ENCODE measurements at regions not wholly inside any gene's neighbourhood (a gene's known extent, or its start where the extent isn't known, plus 50 kb on each side); places are given as distances from the start of the nearest gene placed in this dataset.

DNA sequence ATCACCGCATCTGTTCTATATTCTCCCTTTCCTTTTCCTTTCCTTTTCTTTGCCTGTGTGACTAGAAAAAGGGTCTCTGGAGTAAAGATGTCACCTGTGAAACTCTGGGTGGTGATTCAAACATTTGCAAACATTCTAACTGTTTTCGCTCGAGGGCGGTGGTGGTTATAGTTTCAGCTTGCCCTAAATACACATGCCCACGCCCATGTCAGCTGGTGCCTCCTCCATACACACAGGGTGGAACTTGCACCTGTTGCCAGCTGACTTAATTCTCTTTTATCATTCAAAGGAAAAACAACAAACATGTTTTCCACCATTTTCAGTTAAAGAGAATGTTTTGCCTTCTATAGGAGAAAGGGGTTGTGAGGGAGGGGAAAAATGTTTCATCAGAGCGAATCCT, 381.9 kb upstream of the ARID1B start:
- Histone ChIP-seq H3K4me2 (ENCODE audit: low read length) (no peak overlapping the region), H3K9me3 (ENCODE audit: control insufficient read depth, low read length) (no peaks in the 10 kb centered on the region), H3K27me3 (ENCODE audit: control insufficient read depth, insufficient read depth, low read length) (no peaks in the 10 kb centered on the region), H3K4me1 (no peaks in the 10 kb centered on the region), H3K79me2 (no peaks in the 10 kb centered on the region), H3K9ac (no peak overlapping the region), H3K27ac (no peak overlapping the region), H3K4me3 (ENCODE audit: low read depth, low read length) (no peak overlapping the region), H2AFZ (no peak overlapping the region), H3K36me3 (ENCODE audit: control insufficient read depth, insufficient read depth, low read length) (no peaks in the 10 kb centered on the region)
- TF ChIP-seq, protein P1, sequence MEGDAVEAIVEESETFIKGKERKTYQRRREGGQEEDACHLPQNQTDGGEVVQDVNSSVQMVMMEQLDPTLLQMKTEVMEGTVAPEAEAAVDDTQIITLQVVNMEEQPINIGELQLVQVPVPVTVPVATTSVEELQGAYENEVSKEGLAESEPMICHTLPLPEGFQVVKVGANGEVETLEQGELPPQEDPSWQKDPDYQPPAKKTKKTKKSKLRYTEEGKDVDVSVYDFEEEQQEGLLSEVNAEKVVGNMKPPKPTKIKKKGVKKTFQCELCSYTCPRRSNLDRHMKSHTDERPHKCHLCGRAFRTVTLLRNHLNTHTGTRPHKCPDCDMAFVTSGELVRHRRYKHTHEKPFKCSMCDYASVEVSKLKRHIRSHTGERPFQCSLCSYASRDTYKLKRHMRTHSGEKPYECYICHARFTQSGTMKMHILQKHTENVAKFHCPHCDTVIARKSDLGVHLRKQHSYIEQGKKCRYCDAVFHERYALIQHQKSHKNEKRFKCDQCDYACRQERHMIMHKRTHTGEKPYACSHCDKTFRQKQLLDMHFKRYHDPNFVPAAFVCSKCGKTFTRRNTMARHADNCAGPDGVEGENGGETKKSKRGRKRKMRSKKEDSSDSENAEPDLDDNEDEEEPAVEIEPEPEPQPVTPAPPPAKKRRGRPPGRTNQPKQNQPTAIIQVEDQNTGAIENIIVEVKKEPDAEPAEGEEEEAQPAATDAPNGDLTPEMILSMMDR (IDR thresholded peaks at IDR 0.05) = no peak

DNA sequence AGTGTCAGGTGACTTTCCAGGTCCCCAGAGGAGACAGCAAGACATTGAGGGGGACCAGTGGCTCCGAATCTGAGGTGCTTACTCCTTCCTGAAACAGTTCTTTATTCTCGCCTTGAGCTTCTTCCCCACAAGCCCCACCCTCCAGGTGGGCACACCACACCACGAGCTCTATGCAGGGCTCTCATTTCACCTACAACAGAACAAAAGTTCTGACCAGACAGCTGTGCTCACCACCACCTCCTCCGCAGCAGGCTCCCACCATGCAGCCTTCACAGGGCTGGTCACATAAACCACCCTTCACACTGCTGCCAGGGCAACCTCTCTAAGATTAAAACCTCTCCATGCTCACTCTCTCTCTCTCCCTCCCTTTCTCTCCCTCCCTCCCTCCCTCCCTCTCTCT, 384.5 kb upstream of the ARID1B start:
- Histone ChIP-seq H3K9me3 (ENCODE audit: control insufficient read depth, low read length) (no peaks in the 10 kb centered on the region), H2AFZ (no peak overlapping the region), H3K4me2 (ENCODE audit: low read length) (no peak overlapping the region), H3K36me3 (ENCODE audit: control insufficient read depth, insufficient read depth, low read length) (no peaks in the 10 kb centered on the region), H3K4me3 (ENCODE audit: low read depth, low read length) (no peak overlapping the region), H3K27ac (no peak overlapping the region), H3K9ac (no peak overlapping the region), H3K79me2 (no peaks in the 10 kb centered on the region), H3K27me3 (ENCODE audit: control insufficient read depth, insufficient read depth, low read length) (no peaks in the 10 kb centered on the region), H3K4me1 (no peaks in the 10 kb centered on the region)
- TF ChIP-seq, protein P1 (IDR thresholded peaks at IDR 0.05) = no peak

DNA sequence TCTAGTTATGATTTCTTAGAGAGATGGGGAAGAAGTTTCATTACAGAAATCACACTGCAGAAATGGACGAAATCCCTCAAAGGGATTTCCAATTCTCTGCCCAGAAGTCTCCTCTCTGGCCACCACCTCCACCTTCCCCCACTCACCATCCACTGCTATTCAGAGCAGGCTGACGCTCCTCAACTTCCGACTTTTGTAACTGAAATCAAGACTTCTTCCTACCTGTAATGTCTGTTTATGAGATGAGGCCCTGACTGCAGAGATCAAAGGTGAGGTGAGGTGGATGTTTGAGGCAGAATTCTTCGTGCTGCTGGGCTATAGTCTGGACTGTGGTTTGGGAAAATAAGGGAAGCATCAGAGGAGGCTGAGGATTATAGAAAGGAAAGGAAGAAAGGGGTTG, 385.2 kb upstream of the ARID1B start:
- H2AFZ ChIP-seq = no peak overlapping the region
- H3K9ac ChIP-seq = no peak overlapping the region
- H3K27ac ChIP-seq = no peak overlapping the region
- TF ChIP-seq, protein P1 (IDR thresholded peaks at IDR 0.05) = no peak
- no peaks in the 10 kb centered on the region for H3K36me3 ChIP-seq (ENCODE audit: control insufficient read depth, insufficient read depth, low read length)
- H3K4me3 ChIP-seq (ENCODE audit: low read depth, low read length) = no peak overlapping the region
- H3K4me2 ChIP-seq (ENCODE audit: low read length) = no peak overlapping the region
- no peaks in the 10 kb centered on the region for H3K79me2 ChIP-seq
- H3K4me1 ChIP-seq = no peaks in the 10 kb centered on the region
- no peaks in the 10 kb centered on the region for H3K9me3 ChIP-seq (ENCODE audit: control insufficient read depth, low read length)
- no peaks in the 10 kb centered on the region for H3K27me3 ChIP-seq (ENCODE audit: control insufficient read depth, insufficient read depth, low read length)

DNA sequence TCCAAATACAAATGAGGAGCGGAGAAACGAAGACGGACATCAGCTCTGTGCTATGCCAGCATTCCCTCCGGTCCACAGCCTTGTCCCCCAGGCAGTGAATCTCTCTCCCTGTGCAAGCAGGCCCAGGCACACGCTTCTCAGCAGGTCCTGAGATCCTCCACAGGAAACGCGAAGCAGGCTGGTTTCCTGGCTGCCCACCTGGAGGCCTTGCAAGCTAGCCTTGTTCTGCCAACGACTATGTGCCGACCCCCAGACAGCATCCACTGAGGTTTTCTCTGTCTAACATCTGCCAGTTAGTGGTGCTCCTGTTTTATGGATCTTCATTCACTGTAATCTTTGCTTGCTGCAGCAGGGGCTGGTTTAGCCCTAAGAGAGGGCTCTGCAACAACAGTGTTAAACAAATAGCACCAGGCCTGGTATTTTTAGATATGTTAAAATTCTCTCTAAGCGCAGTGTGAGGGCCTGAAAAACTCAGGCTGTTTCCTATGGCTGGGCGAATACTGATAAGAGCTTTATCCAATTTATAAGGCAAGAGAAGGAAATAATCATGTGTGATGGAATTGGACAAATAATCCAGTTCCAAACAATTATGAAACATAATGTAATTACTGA, 386.0 kb upstream of the ARID1B start:
- Histone ChIP-seq H3K27me3 (ENCODE audit: control insufficient read depth, insufficient read depth, low read length) (no peaks in the 10 kb centered on the region), H3K4me1 (no peaks in the 10 kb centered on the region), H3K79me2 (no peaks in the 10 kb centered on the region), H3K4me3 (ENCODE audit: low read depth, low read length) (no peak overlapping the region), H3K36me3 (ENCODE audit: control insufficient read depth, insufficient read depth, low read length) (no peaks in the 10 kb centered on the region), H3K9ac (no peak overlapping the region), H3K9me3 (ENCODE audit: control insufficient read depth, low read length) (no peaks in the 10 kb centered on the region), H3K27ac (no peak overlapping the region), H3K4me2 (ENCODE audit: low read length) (no peak overlapping the region), H2AFZ (no peak overlapping the region)
- TF ChIP-seq, protein P1 (IDR thresholded peaks at IDR 0.05) = no peak

DNA sequence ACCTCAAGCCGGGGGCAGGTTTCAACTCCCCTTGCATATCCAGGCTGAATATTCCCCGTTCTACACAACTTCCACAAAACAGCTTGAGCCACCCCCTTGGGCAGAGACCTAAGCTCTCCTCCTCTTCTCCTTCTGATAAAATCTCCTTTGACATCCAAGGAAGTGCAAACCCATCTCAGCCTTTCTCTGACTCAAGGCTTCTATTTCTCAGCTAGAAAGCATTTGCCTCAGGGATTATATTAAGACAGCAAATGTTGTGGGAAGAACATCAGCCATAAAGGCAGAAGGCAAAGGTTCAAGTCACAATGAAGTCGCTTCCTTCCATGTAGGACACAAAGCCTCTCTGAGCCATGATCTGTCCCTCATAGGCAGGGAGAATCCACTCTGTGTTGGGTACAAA, 386.6 kb upstream of the ARID1B start:
- no peak overlapping the region for H3K4me2 ChIP-seq (ENCODE audit: low read length)
- no peaks in the 10 kb centered on the region for H3K4me1 ChIP-seq
- no peaks in the 10 kb centered on the region for H3K9me3 ChIP-seq (ENCODE audit: control insufficient read depth, low read length)
- H3K79me2 ChIP-seq = no peaks in the 10 kb centered on the region
- no peak overlapping the region for H3K9ac ChIP-seq
- H3K27me3 ChIP-seq (ENCODE audit: control insufficient read depth, insufficient read depth, low read length) = no peaks in the 10 kb centered on the region
- H3K36me3 ChIP-seq (ENCODE audit: control insufficient read depth, insufficient read depth, low read length) = no peaks in the 10 kb centered on the region
- TF ChIP-seq, protein P1 (IDR thresholded peaks at IDR 0.05) = no peak
- H3K27ac ChIP-seq = no peak overlapping the region
- no peak overlapping the region for H2AFZ ChIP-seq
- no peak overlapping the region for H3K4me3 ChIP-seq (ENCODE audit: low read depth, low read length)
